ENCODE measurements at regions not wholly inside any gene's neighbourhood (a gene's known extent, or its start where the extent isn't known, plus 50 kb on each side); places are given as distances from the start of the nearest gene placed in this dataset.

DNA sequence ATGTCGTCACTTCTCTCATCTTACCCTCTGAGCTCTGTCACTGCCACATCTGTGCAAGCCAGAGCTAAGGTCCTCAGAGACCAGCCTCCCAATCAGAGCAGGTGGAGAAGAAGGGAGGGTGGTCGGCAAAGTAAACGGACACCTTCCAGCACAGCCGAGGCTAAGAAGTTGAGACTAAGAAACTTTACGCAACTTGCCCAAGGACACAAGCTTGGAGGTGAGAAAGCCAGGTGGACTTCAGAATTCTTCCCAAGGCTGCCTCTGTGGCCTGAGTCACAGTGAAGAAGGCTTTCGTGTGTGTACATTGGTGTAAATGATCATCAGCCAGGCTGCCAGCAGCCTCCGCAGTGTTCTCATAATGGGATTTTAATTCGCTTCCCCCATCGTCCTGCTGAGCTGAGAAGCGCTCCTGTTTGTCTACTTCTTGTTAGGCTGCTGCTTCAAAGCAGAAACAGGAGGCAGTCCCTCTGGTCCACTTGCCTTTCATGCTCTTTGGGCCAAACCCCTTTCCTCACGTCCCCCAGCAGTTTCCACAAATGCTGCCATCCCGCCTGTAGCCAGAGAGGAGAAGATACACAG, 125.0 kb upstream of the RPL38 start:
- WGBS, 2 donors = 66 to 69% methylated on average over 12 of the region's 12 CpGs
- no peak for DNase-seq
- Histone ChIP-seq H3K9me3 (peaks cover 0 to 8% (median 0%) of the 10 kb centered on the region in 4 donors), H3K4me3 (no peak overlapping the region), H3K27me3 (peaks cover 0 to 23% (median 9%) of the 10 kb centered on the region in 3 donors), H3K27ac (no peak overlapping the region), H3K36me3 (no peaks in the 10 kb centered on the region), H3K4me1 (no peaks in the 10 kb centered on the region)
- TF ChIP-seq, protein P1, sequence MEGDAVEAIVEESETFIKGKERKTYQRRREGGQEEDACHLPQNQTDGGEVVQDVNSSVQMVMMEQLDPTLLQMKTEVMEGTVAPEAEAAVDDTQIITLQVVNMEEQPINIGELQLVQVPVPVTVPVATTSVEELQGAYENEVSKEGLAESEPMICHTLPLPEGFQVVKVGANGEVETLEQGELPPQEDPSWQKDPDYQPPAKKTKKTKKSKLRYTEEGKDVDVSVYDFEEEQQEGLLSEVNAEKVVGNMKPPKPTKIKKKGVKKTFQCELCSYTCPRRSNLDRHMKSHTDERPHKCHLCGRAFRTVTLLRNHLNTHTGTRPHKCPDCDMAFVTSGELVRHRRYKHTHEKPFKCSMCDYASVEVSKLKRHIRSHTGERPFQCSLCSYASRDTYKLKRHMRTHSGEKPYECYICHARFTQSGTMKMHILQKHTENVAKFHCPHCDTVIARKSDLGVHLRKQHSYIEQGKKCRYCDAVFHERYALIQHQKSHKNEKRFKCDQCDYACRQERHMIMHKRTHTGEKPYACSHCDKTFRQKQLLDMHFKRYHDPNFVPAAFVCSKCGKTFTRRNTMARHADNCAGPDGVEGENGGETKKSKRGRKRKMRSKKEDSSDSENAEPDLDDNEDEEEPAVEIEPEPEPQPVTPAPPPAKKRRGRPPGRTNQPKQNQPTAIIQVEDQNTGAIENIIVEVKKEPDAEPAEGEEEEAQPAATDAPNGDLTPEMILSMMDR (IDR thresholded peaks at IDR 0.05) = no peak
- TF ChIP-seq POLR2A (IDR thresholded peaks at IDR 0.05) (no peak), EP300 (IDR thresholded peaks at IDR 0.05) (no peak), POLR2AphosphoS5 (IDR thresholded peaks at IDR 0.05) (no peak)
- intact Hi-C loops (cut with DNase I) = no loop called here

DNA sequence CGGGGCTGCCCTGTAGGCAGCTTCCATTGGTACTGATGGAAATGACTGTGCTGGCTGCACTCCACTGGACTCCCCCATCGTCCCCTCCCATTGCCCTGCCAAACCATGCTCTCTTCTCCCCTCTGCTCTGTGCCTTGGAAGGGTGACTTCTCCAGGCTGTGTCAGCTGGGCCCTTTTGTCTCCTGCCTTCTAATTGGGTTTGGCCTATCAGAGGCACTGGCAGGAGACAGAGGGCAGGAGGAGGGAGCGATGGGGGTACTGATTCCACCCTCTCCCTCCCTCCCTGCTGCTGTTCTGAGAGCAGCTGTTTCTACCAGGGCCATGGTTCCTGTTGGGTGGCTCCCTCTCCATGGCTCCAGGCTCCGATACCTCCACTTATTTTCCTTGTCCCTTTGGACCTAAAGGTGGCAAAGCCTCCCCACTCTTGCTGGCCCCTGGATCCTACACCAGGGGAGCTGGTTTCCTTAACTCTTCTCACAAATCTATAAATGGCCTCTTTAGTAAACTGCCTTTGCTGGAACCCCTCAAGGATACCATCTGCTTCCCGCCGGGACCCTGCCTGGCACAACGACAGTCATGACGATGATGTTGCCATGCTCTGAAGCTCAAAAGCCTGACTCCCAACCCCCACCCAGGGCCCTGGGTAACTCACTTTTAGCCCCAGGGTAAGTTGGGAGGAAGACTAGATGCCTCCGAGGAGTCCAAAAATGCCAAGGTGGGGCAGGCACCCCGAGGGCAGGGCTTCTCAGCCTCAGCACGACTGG, 123.8 kb upstream of the RPL38 start:
- intact Hi-C loops (cut with DNase I) = no loop called here

DNA sequence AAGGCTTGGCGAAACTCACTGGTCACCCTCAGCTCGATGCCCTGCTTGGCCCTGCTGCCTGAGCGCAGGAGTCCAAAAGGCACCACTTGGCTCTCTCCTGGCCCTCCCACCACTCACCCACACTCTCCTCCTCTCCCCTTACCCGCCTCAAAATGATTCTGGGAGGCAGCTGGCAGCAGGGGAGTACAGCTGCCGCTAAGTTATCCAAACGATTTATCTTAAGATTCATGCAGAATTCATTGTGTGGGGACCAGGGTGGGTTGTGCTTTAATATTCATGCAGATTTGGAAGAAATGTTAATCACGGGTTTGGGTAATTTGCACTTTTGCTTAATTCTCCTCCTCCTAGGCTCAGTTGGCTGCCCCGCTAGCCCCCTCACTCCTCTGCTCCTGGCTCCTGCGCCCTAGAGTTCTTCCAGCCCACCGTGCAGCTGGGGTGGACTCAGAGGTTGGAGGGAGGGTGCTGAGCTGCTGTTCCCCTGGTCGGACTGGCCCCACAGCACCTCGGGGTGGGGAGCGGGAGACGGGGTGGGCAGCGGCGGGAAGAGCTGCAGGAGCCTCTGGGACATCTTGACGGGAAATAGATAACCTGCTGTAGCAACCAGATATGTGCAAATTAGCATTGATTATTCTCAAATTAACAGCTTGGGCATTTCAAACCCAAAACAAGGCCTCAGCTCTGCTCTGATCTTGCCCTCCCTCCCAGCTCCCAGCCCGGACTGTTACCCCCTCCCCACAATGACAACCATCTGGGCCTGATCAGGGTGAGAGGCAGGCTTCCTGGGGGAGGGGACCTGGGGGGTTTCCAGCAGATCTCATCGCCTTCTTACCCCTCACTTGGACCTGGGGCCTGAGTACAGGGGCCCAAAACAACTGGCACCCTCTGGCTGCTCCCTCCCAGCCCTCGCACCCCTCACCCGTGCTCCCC, 122.6 kb upstream of the RPL38 start:
- Histone ChIP-seq H3K27me3 (peaks cover 0 to 27% (median 9%) of the 10 kb centered on the region in 3 donors), H3K4me1 (no peaks in the 10 kb centered on the region), H3K9me3 (no peaks in the 10 kb centered on the region), H3K4me3 (no peak overlapping the region), H3K36me3 (no peaks in the 10 kb centered on the region), H3K27ac (no peak overlapping the region)
- WGBS, 2 donors = 58 to 61% methylated on average over 21 of the region's 21 CpGs
- intact Hi-C loops (cut with DNase I) = no loop called here
- DNase-seq = no peak
- TF ChIP-seq POLR2A (IDR thresholded peaks at IDR 0.05) (no peak), EP300 (IDR thresholded peaks at IDR 0.05) (no peak), POLR2AphosphoS5 (IDR thresholded peaks at IDR 0.05) (no peak)
- TF ChIP-seq, protein P1 (IDR thresholded peaks at IDR 0.05) = no peak

More for the DNA sequence above, 123.8 kb upstream of the RPL38 start:
- 72 to 87% methylated on average over 11 of the region's 11 CpGs for WGBS, 2 donors
- H3K4me3 ChIP-seq = no peak overlapping the region
- DNase-seq = no peak
- no peaks in the 10 kb centered on the region for H3K9me3 ChIP-seq
- H3K4me1 ChIP-seq = no peaks in the 10 kb centered on the region
- peaks cover 0 to 27% (median 9%) of the 10 kb centered on the region in 3 donors for H3K27me3 ChIP-seq
- no peak for TF ChIP-seq EP300 (IDR thresholded peaks at IDR 0.05)
- TF ChIP-seq, protein P1 (IDR thresholded peaks at IDR 0.05) = no peak
- no peak for TF ChIP-seq POLR2A (IDR thresholded peaks at IDR 0.05)
- no peaks in the 10 kb centered on the region for H3K36me3 ChIP-seq
- no peak overlapping the region for H3K27ac ChIP-seq

DNA sequence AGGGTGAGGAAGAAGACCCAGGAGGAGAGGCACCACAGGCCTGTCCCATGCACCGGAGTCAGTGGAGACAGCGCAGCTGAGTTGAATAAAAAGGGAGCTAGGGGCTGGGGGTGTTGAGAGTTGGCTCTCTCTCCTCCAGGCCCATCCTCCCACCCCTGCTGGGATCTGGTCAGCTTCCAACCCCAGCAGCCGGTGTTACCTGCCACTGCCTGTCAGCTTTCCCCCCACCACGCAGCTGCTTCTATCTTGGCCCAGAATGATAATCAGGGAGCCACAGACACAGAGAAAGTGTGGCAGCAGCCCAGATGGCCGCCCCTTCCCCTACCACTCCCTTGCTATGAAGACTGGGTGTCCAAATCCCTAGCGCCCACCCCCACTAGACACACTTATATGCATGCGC, 120.6 kb upstream of the RPL38 start:
- no peak overlapping the region for H3K27ac ChIP-seq
- H3K9me3 ChIP-seq = no peaks in the 10 kb centered on the region
- peaks cover 0 to 27% (median 9%) of the 10 kb centered on the region in 3 donors for H3K27me3 ChIP-seq
- no peaks in the 10 kb centered on the region for H3K4me1 ChIP-seq
- no peak overlapping the region for H3K4me3 ChIP-seq
- intact Hi-C loops (cut with DNase I) = no loop called here
- 75 to 81% methylated on average over 7 of the region's 7 CpGs for WGBS, 2 donors
- no peak for TF ChIP-seq EP300 (IDR thresholded peaks at IDR 0.05)
- TF ChIP-seq, protein P1 (IDR thresholded peaks at IDR 0.05) = no peak
- no peak for TF ChIP-seq POLR2AphosphoS5 (IDR thresholded peaks at IDR 0.05)
- DNase-seq = no peak
- H3K36me3 ChIP-seq = no peaks in the 10 kb centered on the region
